Hepatocyte (in vitro differentiated cells): ENCODE measurements at regions not wholly inside any gene's neighbourhood (a gene's known extent, or its start where the extent isn't known, plus 50 kb on each side); places are given as distances from the start of the nearest gene placed in this dataset.

Experiments
- DNase-seq: peaks from one replicate; pipeline ENCODE4 v3.0.0-alpha.2; 2016; ENCODE audit warnings: low spot score
- H2AFZ ChIP-seq: fragments of 200-600 bp; sonication (generic); 2 replicates; pipeline ENCODE4 v1.6.0; 2016; ENCODE audit warnings: antibody characterized with exemption, mild to moderate bottlenecking
- H3K27ac ChIP-seq: fragments of 200-600 bp; sonication (generic); 2 replicates; pipeline ENCODE4 v1.5.1; 2016; ENCODE audit warnings: mild to moderate bottlenecking
- H3K27me3 ChIP-seq: fragments of 200-600 bp; sonication (generic); 2 replicates; pipeline ENCODE4 v1.6.1; 2016
- H3K36me3 ChIP-seq: fragments of 200-600 bp; sonication (generic); replicated peaks from 2 replicates; pipeline ENCODE4 v1.5.1; 2016; ENCODE audit warnings: low read depth; ENCODE audit not compliant: insufficient read depth
- H3K4me1 ChIP-seq: fragments of 200-600 bp; sonication (generic); 2 replicates; pipeline ENCODE4 v1.5.1; 2016; ENCODE audit warnings: mild to moderate bottlenecking, moderate library complexity; ENCODE audit not compliant: insufficient read depth
- H3K4me2 ChIP-seq: fragments of 200-600 bp; sonication (generic); 2 replicates; pipeline ENCODE4 v1.6.0; 2016
- H3K4me3 ChIP-seq: fragments of 200-600 bp; sonication (generic); 2 replicates; pipeline ENCODE4 v1.5.1; 2016; ENCODE audit warnings: mild to moderate bottlenecking
- H3K79me2 ChIP-seq: fragments of 200-600 bp; sonication (generic); 2 replicates; pipeline ENCODE4 v1.6.0; 2017; ENCODE audit warnings: mild to moderate bottlenecking
- H3K9me2 ChIP-seq: fragments of 200-600 bp; sonication (generic); replicated peaks from 2 replicates; pipeline ENCODE4 v1.6.0; 2017; ENCODE audit warnings: mild to moderate bottlenecking; ENCODE audit not compliant: insufficient read depth
- H3K9me3 ChIP-seq: fragments of 200-600 bp; sonication (generic); 2 replicates; pipeline ENCODE4 v1.5.1; 2016; ENCODE audit warnings: low read depth, mild to moderate bottlenecking
- H4K20me1 ChIP-seq: fragments of 200-600 bp; sonication (generic); 2 replicates; pipeline ENCODE4 v1.6.0; 2016; ENCODE audit warnings: mild to moderate bottlenecking; ENCODE audit not compliant: insufficient read depth, poor library complexity, severe bottlenecking
- EZH2 ChIP-seq: fragments of 200-600 bp; sonication (generic); IDR thresholded peaks from 2 replicates; pipeline ENCODE4 v1.6.1; 2016; ENCODE audit warnings: antibody characterized with exemption, mild to moderate bottlenecking, borderline replicate concordance
- EZH2phosphoT487 ChIP-seq: fragments of 200-600 bp; sonication (generic); IDR thresholded peaks from one replicate; pipeline ENCODE4 v1.6.1; 2018; ENCODE audit warnings: antibody characterized with exemption, mild to moderate bottlenecking, low read depth, moderate library complexity; ENCODE audit not compliant: unreplicated experiment, severe bottlenecking
- WGBS: methylation state at CpG from one replicate; pipeline ENCODE4 v1.1.6; 2016; ENCODE audit warnings: low lambda C conversion rate; ENCODE audit errors: missing lambda C conversion rate; 5-methylcytosine and 5-hydroxymethylcytosine counted together
- TF ChIP-seq, protein P1 (sequence below): fragments of 200-600 bp; sonication (generic); IDR thresholded peaks from 2 replicates; pipeline ENCODE4 v1.5.1; 2016; ENCODE audit warnings: antibody characterized with exemption, mild to moderate bottlenecking; ENCODE audit not compliant: poor library complexity

DNA sequence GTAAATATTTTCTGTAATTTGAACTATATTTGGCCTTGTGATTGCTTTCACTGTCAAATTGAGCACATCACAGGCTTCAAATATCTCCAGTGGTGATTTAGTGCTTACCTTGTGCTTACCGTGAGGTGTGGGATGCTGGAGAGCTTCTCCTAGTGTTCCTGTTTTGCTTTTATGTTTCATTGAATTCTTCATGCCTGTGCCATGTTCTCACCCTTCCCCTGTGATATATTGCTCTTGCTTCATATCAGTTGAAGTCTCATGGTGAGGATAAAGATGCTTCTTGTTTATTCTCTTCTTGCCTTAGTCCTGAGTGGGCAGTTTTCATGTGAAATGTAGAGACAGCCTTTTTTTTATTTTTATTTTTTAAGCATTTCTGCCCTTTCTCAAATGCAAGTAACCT, 198.0 kb upstream of the PDGFD start:
- Histone ChIP-seq H4K20me1 (no peaks in the 10 kb centered on the region), H3K4me1 (no peaks in the 10 kb centered on the region), H3K9me3 (no peaks in the 10 kb centered on the region), H3K9me2 (no peaks in the 10 kb centered on the region), H3K79me2 (no peaks in the 10 kb centered on the region), H3K27me3 (no peaks in the 10 kb centered on the region), H3K27ac (no peak overlapping the region), H2AFZ (no peak overlapping the region), H3K4me3 (no peak overlapping the region), H3K4me2 (no peak overlapping the region), H3K36me3 (no peaks in the 10 kb centered on the region)
- WGBS: 50% methylated on average over 1 of the region's 1 CpG
- DNase-seq: no peak
- TF ChIP-seq, protein P1, sequence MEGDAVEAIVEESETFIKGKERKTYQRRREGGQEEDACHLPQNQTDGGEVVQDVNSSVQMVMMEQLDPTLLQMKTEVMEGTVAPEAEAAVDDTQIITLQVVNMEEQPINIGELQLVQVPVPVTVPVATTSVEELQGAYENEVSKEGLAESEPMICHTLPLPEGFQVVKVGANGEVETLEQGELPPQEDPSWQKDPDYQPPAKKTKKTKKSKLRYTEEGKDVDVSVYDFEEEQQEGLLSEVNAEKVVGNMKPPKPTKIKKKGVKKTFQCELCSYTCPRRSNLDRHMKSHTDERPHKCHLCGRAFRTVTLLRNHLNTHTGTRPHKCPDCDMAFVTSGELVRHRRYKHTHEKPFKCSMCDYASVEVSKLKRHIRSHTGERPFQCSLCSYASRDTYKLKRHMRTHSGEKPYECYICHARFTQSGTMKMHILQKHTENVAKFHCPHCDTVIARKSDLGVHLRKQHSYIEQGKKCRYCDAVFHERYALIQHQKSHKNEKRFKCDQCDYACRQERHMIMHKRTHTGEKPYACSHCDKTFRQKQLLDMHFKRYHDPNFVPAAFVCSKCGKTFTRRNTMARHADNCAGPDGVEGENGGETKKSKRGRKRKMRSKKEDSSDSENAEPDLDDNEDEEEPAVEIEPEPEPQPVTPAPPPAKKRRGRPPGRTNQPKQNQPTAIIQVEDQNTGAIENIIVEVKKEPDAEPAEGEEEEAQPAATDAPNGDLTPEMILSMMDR: no peak
- TF ChIP-seq EZH2phosphoT487 (no peak), EZH2 (no peak)

DNA sequence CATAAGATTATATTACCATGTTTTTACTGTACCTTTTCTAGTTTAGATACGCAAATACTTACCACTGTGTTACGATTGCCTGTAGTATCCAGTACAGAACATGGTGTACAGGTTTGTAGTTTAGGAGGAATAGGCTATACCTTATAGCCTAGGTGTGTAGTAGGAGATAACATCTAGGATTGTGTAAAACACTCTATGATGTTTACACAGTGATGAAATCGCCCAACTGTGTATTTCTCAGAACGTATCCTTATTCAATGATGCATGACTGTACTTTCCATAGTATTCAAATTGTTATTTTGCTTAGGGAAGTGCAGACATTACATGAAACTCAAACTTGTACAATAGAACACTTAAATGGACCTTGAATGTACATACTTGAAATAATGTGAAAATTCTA, 188.1 kb upstream of the PDGFD start:
- no peaks in the 10 kb centered on the region for H4K20me1 ChIP-seq
- DNase-seq: no peak
- no peaks in the 10 kb centered on the region for H3K9me2 ChIP-seq
- no peak for TF ChIP-seq EZH2
- no peak for TF ChIP-seq EZH2phosphoT487
- TF ChIP-seq, protein P1: no peak
- H3K36me3 ChIP-seq: no peaks in the 10 kb centered on the region
- H3K79me2 ChIP-seq: no peaks in the 10 kb centered on the region
- 77% methylated on average over 4 of the region's 4 CpGs for WGBS
- peaks cover 4% of the 10 kb centered on the region for H3K9me3 ChIP-seq
- no peaks in the 10 kb centered on the region for H3K4me1 ChIP-seq
- H3K27ac ChIP-seq: no peak overlapping the region
- no peak overlapping the region for H3K4me2 ChIP-seq
- no peaks in the 10 kb centered on the region for H3K27me3 ChIP-seq
- H3K4me3 ChIP-seq: no peak overlapping the region
- H2AFZ ChIP-seq: no peak overlapping the region

DNA sequence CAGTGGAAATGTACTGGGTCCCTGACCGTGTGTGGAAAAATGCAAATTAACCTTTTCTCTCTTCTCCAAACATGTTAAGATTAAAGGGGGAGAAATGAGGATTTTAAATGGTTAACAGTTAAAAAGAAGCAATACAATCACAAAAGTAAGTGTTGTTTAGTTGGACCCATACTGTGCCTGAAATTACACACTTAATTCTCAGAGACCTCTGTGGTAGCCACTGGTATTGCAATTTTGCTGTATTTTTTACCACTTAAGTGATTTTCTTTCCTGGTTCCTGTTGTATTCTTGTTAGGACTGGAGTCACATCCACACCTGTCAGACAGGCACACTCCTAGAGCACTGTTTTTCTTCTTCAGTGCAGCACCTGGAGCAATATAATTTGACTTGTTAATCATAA, 179.6 kb upstream of the PDGFD start:
- no peaks in the 10 kb centered on the region for H3K36me3 ChIP-seq
- no peak overlapping the region for H2AFZ ChIP-seq
- peaks cover 2% of the 10 kb centered on the region for H3K27me3 ChIP-seq
- no peak overlapping the region for H3K27ac ChIP-seq
- H4K20me1 ChIP-seq: no peaks in the 10 kb centered on the region
- H3K4me1 ChIP-seq: no peaks in the 10 kb centered on the region
- H3K4me2 ChIP-seq: no peak overlapping the region
- H3K9me3 ChIP-seq: no peaks in the 10 kb centered on the region
- peak; percentile 18 for DNase-seq
- no peaks in the 10 kb centered on the region for H3K79me2 ChIP-seq
- H3K9me2 ChIP-seq: no peaks in the 10 kb centered on the region
- H3K4me3 ChIP-seq: no peak overlapping the region
- TF ChIP-seq, protein P1: peak; percentile 17
- TF ChIP-seq EZH2phosphoT487: no peak
- TF ChIP-seq EZH2: no peak
- 68% methylated on average over 1 of the region's 1 CpG for WGBS

DNA sequence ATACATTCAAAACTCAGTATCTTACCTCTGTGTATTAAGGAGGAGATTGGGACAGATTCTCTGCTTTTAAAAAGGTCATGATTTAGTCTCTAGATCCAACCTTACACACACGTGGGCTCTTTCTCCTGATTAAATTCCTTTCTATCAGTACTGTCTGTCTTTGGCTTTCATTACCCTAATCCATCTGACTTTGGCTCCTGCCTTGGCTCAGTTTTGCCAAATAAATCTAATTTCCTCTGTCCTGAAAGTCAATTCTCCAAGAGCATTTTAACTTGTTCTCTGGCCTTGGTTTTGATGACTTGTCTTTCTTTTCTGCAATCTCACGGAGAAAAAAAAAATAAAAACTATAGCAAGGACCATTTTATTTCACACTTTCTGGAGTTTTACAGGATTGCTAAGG, 176.6 kb upstream of the PDGFD start:
- 58% methylated on average over 2 of the region's 2 CpGs for WGBS
- Histone ChIP-seq H3K9me3 (no peaks in the 10 kb centered on the region), H3K4me3 (no peak overlapping the region)

More for the DNA sequence above, 176.6 kb upstream of the PDGFD start:
- H3K27ac ChIP-seq: no peak overlapping the region
- no peaks in the 10 kb centered on the region for H3K9me2 ChIP-seq
- no peaks in the 10 kb centered on the region for H4K20me1 ChIP-seq
- no peaks in the 10 kb centered on the region for H3K79me2 ChIP-seq
- no peak overlapping the region for H3K4me2 ChIP-seq
- H3K36me3 ChIP-seq: no peaks in the 10 kb centered on the region
- no peak for TF ChIP-seq EZH2phosphoT487
- TF ChIP-seq EZH2: no peak
- TF ChIP-seq, protein P1: no peak
- H3K4me1 ChIP-seq: no peaks in the 10 kb centered on the region
- no peak overlapping the region for H2AFZ ChIP-seq
- DNase-seq: no peak
- peaks cover 2% of the 10 kb centered on the region for H3K27me3 ChIP-seq
